H9 (cell line): ENCODE measurements at regions not wholly inside any gene's neighbourhood (a gene's known extent, or its start where the extent isn't known, plus 50 kb on each side); places are given as distances from the start of the nearest gene placed in this dataset.
"Not testable (repeated sequence)": the region's sequence is repeated elsewhere in the genome, so short reads cannot be mapped to it uniquely, and the experiment has no call there.

ENCODE experiments used
- DNase-seq: peaks from one replicate; pipeline ENCODE4 v3.0.0-alpha.2; 2017
- H2AFZ ChIP-seq: one replicate; pipeline ENCODE4 v1.6.1; 2013; ENCODE audit warnings: mild to moderate bottlenecking, low read length, control low read depth, moderate library complexity
- H2AK5ac ChIP-seq: 2 replicates; pipeline ENCODE4 v1.6.1; 2013; ENCODE audit warnings: low read length, control low read depth, mixed read lengths; ENCODE audit not compliant: insufficient read length
- H2BK120ac ChIP-seq: one replicate; pipeline ENCODE4 v1.6.1; 2013; ENCODE audit warnings: low read depth, mild to moderate bottlenecking, low read length, control low read depth, inconsistent platforms; ENCODE audit not compliant: poor library complexity, severe bottlenecking
- H2BK12ac ChIP-seq: 2 replicates; pipeline ENCODE4 v1.6.1; 2013; ENCODE audit warnings: low read length, control low read depth, mixed read lengths, low read depth; ENCODE audit not compliant: insufficient read length
- H2BK15ac ChIP-seq: 2 replicates; pipeline ENCODE4 v1.6.1; 2013; ENCODE audit warnings: low read depth, low read length, control low read depth
- H2BK20ac ChIP-seq: one replicate; pipeline ENCODE4 v1.6.1; 2013; ENCODE audit warnings: low read depth, mild to moderate bottlenecking, low read length, control low read depth, inconsistent platforms; ENCODE audit not compliant: poor library complexity, severe bottlenecking
- H2BK5ac ChIP-seq: 2 replicates; pipeline ENCODE4 v1.6.1; 2013; ENCODE audit warnings: low read length, control low read depth, mixed read lengths; ENCODE audit not compliant: insufficient read length
- H3K14ac ChIP-seq: 2 replicates; pipeline ENCODE4 v1.6.1; 2013; ENCODE audit warnings: low read length, control low read depth; ENCODE audit not compliant: insufficient read depth
- H3K18ac ChIP-seq: 2 replicates; pipeline ENCODE4 v1.6.1; 2013; ENCODE audit warnings: low read depth, mild to moderate bottlenecking, mixed read lengths, low read length, control low read depth; ENCODE audit not compliant: insufficient read length
- H3K23ac ChIP-seq: 2 replicates; pipeline ENCODE4 v1.6.1; 2013; ENCODE audit warnings: low read length, control low read depth, mixed read lengths, low read depth; ENCODE audit not compliant: insufficient read length
- H3K23me2 ChIP-seq: 2 replicates; pipeline ENCODE4 v1.6.1; 2013; ENCODE audit warnings: low read depth, mild to moderate bottlenecking, mixed read lengths, low read length, control low read depth; ENCODE audit not compliant: insufficient read length, poor library complexity, severe bottlenecking
- H3K27ac ChIP-seq: 2 replicates; pipeline ENCODE4 v1.5.1; 2013; ENCODE audit warnings: low read length, control low read depth, mixed read lengths, low read depth; ENCODE audit not compliant: insufficient read length
- H3K27me3 ChIP-seq: 2 replicates; pipeline ENCODE4 v1.6.1; 2013; ENCODE audit warnings: low read length, control low read depth, inconsistent platforms; ENCODE audit not compliant: insufficient read depth
- H3K4ac ChIP-seq: 2 replicates; pipeline ENCODE4 v1.6.1; 2013; ENCODE audit warnings: low read depth, mild to moderate bottlenecking, control low read depth, inconsistent platforms, low read length, moderate library complexity
- H3K4me1 ChIP-seq: 2 replicates; pipeline ENCODE4 v1.6.1; 2013; ENCODE audit warnings: low read length, control low read depth, inconsistent platforms; ENCODE audit not compliant: insufficient read depth
- H3K4me2 ChIP-seq: 2 replicates; pipeline ENCODE4 v1.6.1; 2013; ENCODE audit warnings: low read length, control low read depth, mixed read lengths; ENCODE audit not compliant: insufficient read length, insufficient read depth
- H3K56ac ChIP-seq: 2 replicates; pipeline ENCODE4 v1.6.1; 2013; ENCODE audit warnings: low read depth, mild to moderate bottlenecking, mixed read lengths, low read length, control low read depth; ENCODE audit not compliant: insufficient read length
- H3K79me1 ChIP-seq: 2 replicates; pipeline ENCODE4 v1.6.1; 2013; ENCODE audit warnings: low read depth, mild to moderate bottlenecking, moderate library complexity, low read length, control low read depth, inconsistent platforms; ENCODE audit not compliant: insufficient read depth, poor library complexity, severe bottlenecking
- H3K79me2 ChIP-seq: 2 replicates; pipeline ENCODE4 v1.6.1; 2013; ENCODE audit warnings: low read length, control low read depth, inconsistent platforms; ENCODE audit not compliant: insufficient read depth
- H3K9ac ChIP-seq: 2 replicates; pipeline ENCODE4 v1.6.1; 2013; ENCODE audit warnings: low read length, control low read depth, mixed read lengths; ENCODE audit not compliant: insufficient read length; ENCODE audit errors: extremely low read depth
- H3K9me3 ChIP-seq: one replicate; pipeline ENCODE4 v1.6.1; 2013; ENCODE audit warnings: low read depth, low read length, inconsistent platforms; ENCODE audit not compliant: control insufficient read depth
- H3T11ph ChIP-seq: one replicate; pipeline ENCODE4 v1.6.1; 2013; ENCODE audit warnings: mild to moderate bottlenecking, low read length, control low read depth, inconsistent platforms
- H4K20me1 ChIP-seq: one replicate; pipeline ENCODE4 v1.6.1; 2013; ENCODE audit not compliant: control insufficient read depth, insufficient read length, insufficient read depth
- H4K5ac ChIP-seq: 2 replicates; pipeline ENCODE4 v1.6.1; 2013; ENCODE audit warnings: low read depth, mild to moderate bottlenecking, mixed read lengths, low read length, control low read depth; ENCODE audit not compliant: insufficient read length
- H4K8ac ChIP-seq: replicated peaks from 2 replicates; pipeline ENCODE4 v1.6.1; 2013; ENCODE audit warnings: low read length, control low read depth, mixed read lengths, low read depth; ENCODE audit not compliant: insufficient read length
- H4K91ac ChIP-seq: 2 replicates; pipeline ENCODE4 v1.6.1; 2013; ENCODE audit warnings: low read depth, mild to moderate bottlenecking, moderate library complexity, mixed read lengths, low read length, control low read depth; ENCODE audit not compliant: insufficient read length
- H3K27ac Mint-ChIP-seq, 3 experiments: 2 replicates in 2 of 3; 3 replicates in 1 of 3; pipeline ENCODE4 v1.8.0; 2020 to 2021; ENCODE audit warnings: mixed read lengths in 3 of 3, mild to moderate bottlenecking in 1 of 3, moderate library complexity in 1 of 3
- H3K27me3 Mint-ChIP-seq: 2 replicates; pipeline ENCODE4 v1.8.0; 2021; ENCODE audit warnings: low read depth, mild to moderate bottlenecking, moderate library complexity, mixed read lengths
- H3K36me3 Mint-ChIP-seq, 3 experiments: 2 replicates in 2 of 3; 3 replicates in 1 of 3; pipeline ENCODE4 v1.8.0; 2020 to 2021; ENCODE audit warnings: low read depth in 3 of 3, mixed read lengths in 3 of 3; ENCODE audit not compliant: insufficient read depth in 1 of 3
- H3K4me1 Mint-ChIP-seq, 2 experiments: 2 replicates each; pipeline ENCODE4 v1.8.0; 2020; ENCODE audit warnings: mixed read lengths in 2 of 2
- H3K4me3 Mint-ChIP-seq, 2 experiments: 2 replicates in 1 of 2; 3 replicates in 1 of 2; pipeline ENCODE4 v1.8.0; 2020 to 2021; ENCODE audit warnings: mild to moderate bottlenecking in 2 of 2, mixed read lengths in 2 of 2, moderate library complexity in 1 of 2
- H3K9me3 Mint-ChIP-seq, 2 experiments: 2 replicates in 1 of 2; 3 replicates in 1 of 2; pipeline ENCODE4 v1.8.0; 2020; ENCODE audit warnings: mild to moderate bottlenecking in 2 of 2, mixed read lengths in 2 of 2, moderate library complexity in 1 of 2
- WGBS: extraction: QIAGEN DNeasy Blood & Tissue Kit; methylation state at CpG from one replicate; pipeline ENCODE4 v1.1.7; 2013; ENCODE audit warnings: missing lambda C conversion rate, low lambda C conversion rate, mixed read lengths; ENCODE audit not compliant: insufficient read length; ENCODE audit errors: extremely low coverage; 5-methylcytosine and 5-hydroxymethylcytosine counted together

GRCh38 chr7:68082961-68083657 lies 1086.5 kb downstream of the TYW1 start:
- DNase-seq, H3K79me2 ChIP-seq, H3K4me3 Mint-ChIP-seq, H3K9me3 ChIP-seq, H3K9ac ChIP-seq, H3K4me1 Mint-ChIP-seq, H3K4me1 ChIP-seq, H2BK5ac ChIP-seq, H2BK15ac ChIP-seq, H3K18ac ChIP-seq, H3K4me2 ChIP-seq, H2BK12ac ChIP-seq, H3K56ac ChIP-seq, H3K27ac ChIP-seq, H4K20me1 ChIP-seq, H4K8ac ChIP-seq, H3K27me3 ChIP-seq, H3K23ac ChIP-seq, H3K79me1 ChIP-seq, H3K23me2 ChIP-seq, H2BK20ac ChIP-seq, H3K27ac Mint-ChIP-seq, H3K27me3 Mint-ChIP-seq, H4K5ac ChIP-seq, H4K91ac ChIP-seq, H3K4ac ChIP-seq, H3K14ac ChIP-seq, H2AFZ ChIP-seq, H2BK120ac ChIP-seq, H2AK5ac ChIP-seq, H3T11ph ChIP-seq: not testable (repeated sequence)
- Mint-ChIP-seq H3K36me3 (peaks cover 19 to 40% (median 22%) of the 10 kb centered on the region in 3 experiments), H3K9me3 (peaks cover 44 to 53% of the 10 kb centered on the region in 2 experiments)
- no CpG with 5 or more reads among the region's 44 CpGs for WGBS
